ENCODE measurements at regions not wholly inside any gene's neighbourhood (a gene's known extent, or its start where the extent isn't known, plus 50 kb on each side); places are given as distances from the start of the nearest gene placed in this dataset.

- no peak for TF ChIP-seq CTCF (IDR thresholded peaks at IDR 0.05; ENCODE audit: low read depth, low read length)
- DNase-seq (ENCODE audit: low read depth, low spot score), result no peak
- no peak overlapping the region for H3K4me3 ChIP-seq (ENCODE audit: low read depth, low read length)
- in situ Hi-C loops (cut with HindIII; ENCODE audit: low sequenced_read_pairs), result no loop called here
These were observed 237.7 kb upstream of the C1orf174 start for GRCh38 chr1:4137621-4138415.

GRCh38 chr1:4139646-4140045 is 239.6 kb upstream of the C1orf174 start:
- in situ Hi-C loops (cut with HindIII; ENCODE audit: low sequenced_read_pairs), result no loop called here
- no peak for DNase-seq (ENCODE audit: low read depth, low spot score)
- TF ChIP-seq CTCF (IDR thresholded peaks at IDR 0.05; ENCODE audit: low read depth, low read length), result no peak
- no peak overlapping the region for H3K4me3 ChIP-seq (ENCODE audit: low read depth, low read length)

- in situ Hi-C loops (cut with HindIII; ENCODE audit: low sequenced_read_pairs), result no loop called here
- no peak overlapping the region for H3K4me3 ChIP-seq (ENCODE audit: low read depth, low read length)
- no peak for DNase-seq (ENCODE audit: low read depth, low spot score)
- no peak for TF ChIP-seq CTCF (IDR thresholded peaks at IDR 0.05; ENCODE audit: low read depth, low read length)
These were observed 240.2 kb upstream of the C1orf174 start for GRCh38 chr1:4140241-4140640.

- no peak for DNase-seq (ENCODE audit: low read depth, low spot score)
- in situ Hi-C loops (cut with HindIII; ENCODE audit: low sequenced_read_pairs), result no loop called here
- H3K4me3 ChIP-seq (ENCODE audit: low read depth, low read length), result no peak overlapping the region
- TF ChIP-seq CTCF (IDR thresholded peaks at IDR 0.05; ENCODE audit: low read depth, low read length), result no peak
These were observed 240.7 kb upstream of the C1orf174 start for GRCh38 chr1:4140821-4141220.

GRCh38 chr1:4144349-4144971 is 244.4 kb upstream of the C1orf174 start:
- DNase-seq (ENCODE audit: low read depth, low spot score), result no peak
- H3K4me3 ChIP-seq (ENCODE audit: low read depth, low read length), result no peak overlapping the region
- in situ Hi-C loops (cut with HindIII; ENCODE audit: low sequenced_read_pairs), result no loop called here
- no peak for TF ChIP-seq CTCF (IDR thresholded peaks at IDR 0.05; ENCODE audit: low read depth, low read length)

- DNase-seq (ENCODE audit: low read depth, low spot score), result no peak
- no peak for TF ChIP-seq CTCF (IDR thresholded peaks at IDR 0.05; ENCODE audit: low read depth, low read length)
- in situ Hi-C loops (cut with HindIII; ENCODE audit: low sequenced_read_pairs), result no loop called here
- no peak overlapping the region for H3K4me3 ChIP-seq (ENCODE audit: low read depth, low read length)
These were observed 246.0 kb upstream of the C1orf174 start for GRCh38 chr1:4146101-4146500.

Data from astrocyte of the spinal cord (primary cell).